Esophagus squamous epithelium (tissue), 5 donors: ENCODE measurements at regions not wholly inside any gene's neighbourhood (a gene's known extent, or its start where the extent isn't known, plus 50 kb on each side); places are given as distances from the start of the nearest gene placed in this dataset.

ENCODE experiments used
- DNase-seq: peaks from one replicate; lab custom pipeline; 2025; lab: John Stamatoyannopoulos, UW
- H3K27ac ChIP-seq, 4 donors: fragments of 200-600 bp; sonication (generic); one replicate each; pipeline ENCODE4 v1.5.1; 2016 to 2019; ENCODE audit warnings: mild to moderate bottlenecking in 1 of 4
- H3K27me3 ChIP-seq, 4 donors: fragments of 200-600 bp; sonication (generic); 1 replicate in 3 of 4; 2 replicates in 1 of 4; pipeline versions ENCODE4 v1.5.1 to v1.6.0; 2017 to 2021; ENCODE audit warnings: antibody characterized with exemption in 1 of 4
- H3K36me3 ChIP-seq, 3 donors: fragments of 200-600 bp; sonication (generic); one replicate each; pipeline ENCODE4 v1.5.1; 2016 to 2019
- H3K4me1 ChIP-seq, 3 donors: fragments of 200-600 bp; sonication (generic); one replicate each; pipeline ENCODE4 v1.5.1; 2017 to 2019
- H3K4me3 ChIP-seq, 4 donors: fragments of 200-600 bp; sonication (generic); 1 replicate in 3 of 4; 2 replicates in 1 of 4; pipeline ENCODE4 v1.5.1; 2016 to 2019; ENCODE audit warnings: mild to moderate bottlenecking in 2 of 4, moderate library complexity in 1 of 4
- H3K9me3 ChIP-seq, 3 donors: fragments of 200-600 bp; sonication (generic); one replicate each; pipeline ENCODE4 v1.5.1; 2016 to 2019
- POLR2A ChIP-seq, 4 donors: fragments of 450-650 bp; IDR thresholded peaks; one replicate each; pipeline ENCODE4 v1.6.1; 2017; ENCODE audit warnings: antibody characterized with exemption in 4 of 4, mild to moderate bottlenecking in 4 of 4, moderate library complexity in 3 of 4
- WGBS, 2 donors: methylation state at CpG; one replicate each; pipeline ENCODE4 v1.1.5; 2018; 5-methylcytosine and 5-hydroxymethylcytosine counted together
- intact Hi-C: fragments of 100-400 bp; cut with DNase I; formaldehyde crosslinking; loops from one replicate; pipeline ENCODE4 v1.15.0; 2022
- TF ChIP-seq, protein P1 (sequence below), 6 experiments: fragments of 450-650 bp in 4 of 6; fragments of 200-600 bp in 2 of 6; sonication (generic) in 2 of 6; IDR thresholded peaks; one replicate each; pipeline ENCODE4 v1.5.1; 2016 to 2019; ENCODE audit warnings: antibody characterized with exemption in 6 of 6, mild to moderate bottlenecking in 4 of 6, moderate library complexity in 4 of 6
- donor health status: DM: yes; HTN: yes; CAD: no.

DNA sequence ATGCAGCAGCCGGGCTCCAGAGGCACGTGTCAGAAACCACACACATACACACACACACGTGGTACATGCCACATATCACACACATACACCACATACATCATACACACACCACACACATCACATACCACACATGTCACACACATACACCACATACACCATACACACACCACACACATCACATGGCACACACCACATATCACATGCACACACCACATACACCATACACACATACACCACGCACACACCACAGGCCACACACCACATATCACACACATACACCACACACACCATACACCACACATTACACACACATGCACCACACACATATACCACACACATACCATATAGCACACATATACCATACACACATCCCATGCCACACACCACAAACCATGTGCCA, 97.5 kb upstream of the PRR5 start:
- Histone ChIP-seq H3K9me3 (no peaks in the 10 kb centered on the region), H3K36me3 (no peaks in the 10 kb centered on the region), H3K27ac (no peak overlapping the region), H3K27me3 (peaks cover 0 to 42% (median 0%) of the 10 kb centered on the region in 4 donors), H3K4me1 (no peaks in the 10 kb centered on the region), H3K4me3 (no peak overlapping the region)
- 69 to 79% methylated on average over 4 of the region's 4 CpGs for WGBS, 2 donors
- DNase-seq, result no peak
- no peak for TF ChIP-seq POLR2A (IDR thresholded peaks at IDR 0.05)
- TF ChIP-seq, protein P1, sequence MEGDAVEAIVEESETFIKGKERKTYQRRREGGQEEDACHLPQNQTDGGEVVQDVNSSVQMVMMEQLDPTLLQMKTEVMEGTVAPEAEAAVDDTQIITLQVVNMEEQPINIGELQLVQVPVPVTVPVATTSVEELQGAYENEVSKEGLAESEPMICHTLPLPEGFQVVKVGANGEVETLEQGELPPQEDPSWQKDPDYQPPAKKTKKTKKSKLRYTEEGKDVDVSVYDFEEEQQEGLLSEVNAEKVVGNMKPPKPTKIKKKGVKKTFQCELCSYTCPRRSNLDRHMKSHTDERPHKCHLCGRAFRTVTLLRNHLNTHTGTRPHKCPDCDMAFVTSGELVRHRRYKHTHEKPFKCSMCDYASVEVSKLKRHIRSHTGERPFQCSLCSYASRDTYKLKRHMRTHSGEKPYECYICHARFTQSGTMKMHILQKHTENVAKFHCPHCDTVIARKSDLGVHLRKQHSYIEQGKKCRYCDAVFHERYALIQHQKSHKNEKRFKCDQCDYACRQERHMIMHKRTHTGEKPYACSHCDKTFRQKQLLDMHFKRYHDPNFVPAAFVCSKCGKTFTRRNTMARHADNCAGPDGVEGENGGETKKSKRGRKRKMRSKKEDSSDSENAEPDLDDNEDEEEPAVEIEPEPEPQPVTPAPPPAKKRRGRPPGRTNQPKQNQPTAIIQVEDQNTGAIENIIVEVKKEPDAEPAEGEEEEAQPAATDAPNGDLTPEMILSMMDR (IDR thresholded peaks at IDR 0.05), result no peak
- intact Hi-C loops, result no loop called here

DNA sequence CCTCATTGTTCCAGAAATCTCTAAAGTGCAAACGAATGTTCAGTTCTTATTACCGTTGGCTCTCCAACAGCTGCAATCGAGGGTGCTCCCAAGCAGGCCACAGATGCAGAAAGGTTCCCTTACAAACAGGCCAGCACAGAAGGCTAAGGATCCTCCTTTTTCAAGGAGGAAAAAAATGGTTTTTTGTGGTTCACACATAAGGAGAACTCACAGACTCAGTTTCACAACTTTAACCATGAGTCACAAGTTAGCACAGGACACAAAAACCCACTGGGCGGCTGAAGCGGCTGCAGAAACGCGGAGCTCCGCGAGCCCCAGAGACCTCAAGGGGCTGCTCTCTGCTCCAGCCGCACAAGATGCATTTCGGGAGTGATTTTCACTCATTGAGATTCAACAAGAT, 98.2 kb upstream of the PRR5 start:
- no peak for DNase-seq
- peaks cover 0 to 49% (median 0%) of the 10 kb centered on the region in 4 donors for H3K27me3 ChIP-seq
- no peak overlapping the region for H3K4me3 ChIP-seq
- WGBS, 2 donors, result 73 to 77% methylated on average over 11 of the region's 11 CpGs
- TF ChIP-seq POLR2A (IDR thresholded peaks at IDR 0.05), result no peak
- TF ChIP-seq, protein P1 (IDR thresholded peaks at IDR 0.05), result no peak
- no peaks in the 10 kb centered on the region for H3K4me1 ChIP-seq
- H3K27ac ChIP-seq, result no peak overlapping the region
- H3K9me3 ChIP-seq, result no peaks in the 10 kb centered on the region
- no peaks in the 10 kb centered on the region for H3K36me3 ChIP-seq
- intact Hi-C loops, result no loop called here

- WGBS, 2 donors, result 72 to 76% methylated on average over 4 to 5 of the region's 5 CpGs
- DNase-seq, result no peak
- Histone ChIP-seq H3K4me3 (no peak overlapping the region), H3K9me3 (no peaks in the 10 kb centered on the region), H3K36me3 (no peaks in the 10 kb centered on the region), H3K27ac (no peak overlapping the region), H3K4me1 (no peaks in the 10 kb centered on the region), H3K27me3 (peaks cover 0 to 54% (median 0%) of the 10 kb centered on the region in 4 donors)
- intact Hi-C loops, result no loop called here
- TF ChIP-seq, protein P1 (IDR thresholded peaks at IDR 0.05), result no peak
- TF ChIP-seq POLR2A (IDR thresholded peaks at IDR 0.05), result no peak
Observed at GRCh38 chr22:44601725-44602124, 100.3 kb upstream of the PRR5 start.

DNA sequence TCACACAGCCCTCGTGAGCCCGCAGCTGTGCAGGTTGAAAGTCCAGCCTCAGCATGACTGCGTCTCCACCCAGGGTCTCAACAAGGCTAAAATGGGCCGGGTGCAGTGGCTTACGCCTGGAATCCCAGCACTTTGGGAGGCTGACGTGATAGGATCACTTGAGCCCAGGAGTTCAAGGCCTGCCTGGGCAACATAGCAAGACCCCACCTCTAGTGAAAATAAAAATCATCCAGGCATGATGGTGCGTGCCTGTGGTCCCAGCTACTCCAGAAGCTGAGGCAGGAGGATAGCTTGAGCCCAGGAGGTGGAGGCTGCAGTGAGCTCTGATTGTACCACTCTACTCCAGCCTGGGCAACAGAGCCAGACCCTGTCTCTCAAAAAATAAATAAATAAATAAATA, 100.8 kb upstream of the PRR5 start:
- no peaks in the 10 kb centered on the region for H3K36me3 ChIP-seq
- peaks cover 0 to 53% (median 0%) of the 10 kb centered on the region in 4 donors for H3K27me3 ChIP-seq
- intact Hi-C loops, result no loop called here
- TF ChIP-seq POLR2A (IDR thresholded peaks at IDR 0.05), result no peak
- TF ChIP-seq, protein P1 (IDR thresholded peaks at IDR 0.05), result no peak
- no peak overlapping the region for H3K27ac ChIP-seq
- H3K4me3 ChIP-seq, result no peak overlapping the region
- no peak for DNase-seq
- H3K9me3 ChIP-seq, result no peaks in the 10 kb centered on the region
- no peaks in the 10 kb centered on the region for H3K4me1 ChIP-seq
- WGBS, 2 donors, result 67 to 82% methylated on average over 1 of the region's 7 CpGs

DNA sequence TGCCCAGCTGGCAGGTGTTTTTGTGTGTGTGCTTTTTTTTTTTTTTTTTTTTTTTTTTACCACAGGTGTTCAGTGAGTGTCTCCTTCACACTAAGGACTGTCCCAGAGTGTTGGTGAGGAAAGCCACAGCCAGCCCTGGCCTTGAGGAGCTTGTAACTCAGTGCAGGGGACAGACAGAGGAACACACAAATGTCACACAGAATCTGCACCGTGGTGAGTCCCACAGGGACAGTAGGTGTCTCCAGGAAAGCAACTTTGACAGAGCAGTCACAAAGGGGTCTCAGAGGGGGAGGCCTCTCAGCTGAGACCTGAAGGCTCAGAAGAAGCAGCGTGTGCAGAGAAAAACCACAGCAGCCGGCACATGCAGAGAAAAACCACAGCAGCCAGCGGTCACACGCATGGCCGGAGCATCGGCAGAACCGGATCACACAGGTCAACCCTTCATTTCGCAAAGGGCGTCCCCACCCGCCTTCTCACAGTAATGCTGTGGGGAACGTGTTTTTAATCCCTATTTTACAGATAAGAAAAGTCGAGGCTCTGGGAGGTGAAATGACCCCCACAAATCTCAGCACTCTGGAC, 101.7 kb upstream of the PRR5 start:
- Histone ChIP-seq H3K4me1 (no peaks in the 10 kb centered on the region), H3K4me3 (no peak overlapping the region), H3K27ac (no peak overlapping the region), H3K9me3 (no peaks in the 10 kb centered on the region), H3K27me3 (peaks cover 0 to 53% (median 0%) of the 10 kb centered on the region in 4 donors), H3K36me3 (no peaks in the 10 kb centered on the region)
- WGBS, 2 donors, result 70 to 89% methylated on average over 11 to 12 of the region's 13 CpGs
- intact Hi-C loops, result no loop called here
- no peak for TF ChIP-seq POLR2A (IDR thresholded peaks at IDR 0.05)
- TF ChIP-seq, protein P1 (IDR thresholded peaks at IDR 0.05), result no peak
- no peak for DNase-seq
